SK-N-SH treated with all-trans-retinoic acid at 6 μM for 48 hours (cell line): ENCODE measurements at regions not wholly inside any gene's neighbourhood (a gene's known extent, or its start where the extent isn't known, plus 50 kb on each side); places are given as distances from the start of the nearest gene placed in this dataset.

Source experiments
- ATAC-seq: fragments of 200-7000 bp; cut with Tn5 transposase; 3 replicates; pipeline ENCODE4 v1.9.1; 2020; ENCODE audit warnings: mild to moderate bottlenecking, moderate library complexity
- ARNTL ChIP-seq: fragments of 450-650 bp; formaldehyde crosslinking; IDR thresholded peaks from 2 replicates; pipeline ENCODE4 v1.5.0; 2020; ENCODE audit warnings: low read depth, mild to moderate bottlenecking, moderate library complexity, borderline replicate concordance
- CSDC2 ChIP-seq: fragments of 250-450 bp; sonication (Bioruptor Pico); IDR thresholded peaks from 2 replicates; pipeline ENCODE4 v1.5.0; 2020; ENCODE audit warnings: mild to moderate bottlenecking, moderate library complexity
- ESRRG ChIP-seq: fragments of 250-450 bp; sonication (Bioruptor Pico); IDR thresholded peaks from 2 replicates; pipeline ENCODE4 v1.6.1; 2021; ENCODE audit warnings: mild to moderate bottlenecking
- GLIS3 ChIP-seq: fragments of 250-450 bp; sonication (Bioruptor Pico); IDR thresholded peaks from 2 replicates; pipeline ENCODE4 v1.5.0; 2020; ENCODE audit warnings: mild to moderate bottlenecking, moderate library complexity
- ISL1 ChIP-seq: fragments of 250-450 bp; sonication (Bioruptor Pico); IDR thresholded peaks from 2 replicates; pipeline ENCODE4 v2.1.2; 2022; ENCODE audit warnings: mild to moderate bottlenecking, moderate library complexity
- OSR1 ChIP-seq: fragments of 250-450 bp; sonication (Bioruptor Pico); IDR thresholded peaks from 2 replicates; pipeline ENCODE4 v1.8.0; 2022; ENCODE audit warnings: moderate library complexity, mild to moderate bottlenecking, inconsistent platforms
- PPARA ChIP-seq: fragments of 250-450 bp; sonication (Bioruptor Pico); IDR thresholded peaks from 2 replicates; pipeline ENCODE4 v1.5.0; 2020; ENCODE audit warnings: mild to moderate bottlenecking, borderline replicate concordance
- RARB ChIP-seq: fragments of 250-450 bp; sonication (Bioruptor Pico); IDR thresholded peaks from 2 replicates; pipeline ENCODE4 v1.8.0; 2021; ENCODE audit warnings: mild to moderate bottlenecking, moderate library complexity
- SNAI2 ChIP-seq: fragments of 250-450 bp; sonication (Bioruptor Pico); IDR thresholded peaks from 2 replicates; pipeline ENCODE4 v1.5.0; 2020; ENCODE audit warnings: mild to moderate bottlenecking, moderate library complexity
- TCF4 ChIP-seq: fragments of 250-450 bp; sonication (Bioruptor Pico); IDR thresholded peaks from 2 replicates; pipeline ENCODE4 v1.8.0; 2021; ENCODE audit warnings: mild to moderate bottlenecking, moderate library complexity, borderline replicate concordance
- TOX ChIP-seq: fragments of 250-450 bp; sonication (Bioruptor Pico); IDR thresholded peaks from 2 replicates; pipeline ENCODE4 v1.8.0; 2021; ENCODE audit warnings: mild to moderate bottlenecking, moderate library complexity, borderline replicate concordance
- ZC3H10 ChIP-seq: fragments of 250-450 bp; sonication (Bioruptor Pico); IDR thresholded peaks from 2 replicates; pipeline ENCODE4 v1.5.1; 2021; ENCODE audit warnings: mild to moderate bottlenecking, moderate library complexity
- ZFP3 ChIP-seq: fragments of 250-450 bp; sonication (Bioruptor Pico); IDR thresholded peaks from 2 replicates; pipeline ENCODE4 v1.5.0; 2020; ENCODE audit warnings: mild to moderate bottlenecking, moderate library complexity
- ZFP30 ChIP-seq: fragments of 450-650 bp; formaldehyde crosslinking; IDR thresholded peaks from 2 replicates; pipeline ENCODE4 v1.5.0; 2022; ENCODE audit warnings: mild to moderate bottlenecking, moderate library complexity
- ZNF565 ChIP-seq: fragments of 450-650 bp; formaldehyde crosslinking; conservative IDR thresholded peaks from 2 replicates; pipeline ENCODE4 v1.5.0; 2020; ENCODE audit warnings: low read depth, mild to moderate bottlenecking, moderate library complexity
- ZNF70 ChIP-seq: fragments of 450-650 bp; formaldehyde crosslinking; IDR thresholded peaks from 2 replicates; pipeline ENCODE4 v1.5.0; 2020; ENCODE audit warnings: mild to moderate bottlenecking, moderate library complexity
- ZNF8 ChIP-seq: fragments of 450-650 bp; formaldehyde crosslinking; IDR thresholded peaks from 2 replicates; pipeline ENCODE4 v1.5.0; 2020; ENCODE audit warnings: mild to moderate bottlenecking, moderate library complexity
- TF ChIP-seq, protein P1 (sequence below): fragments of 250-450 bp; sonication (Bioruptor Pico); IDR thresholded peaks from 2 replicates; pipeline ENCODE4 v1.5.1; 2020; ENCODE audit warnings: low read depth, mild to moderate bottlenecking, moderate library complexity
- TF ChIP-seq, protein P2 (sequence below): fragments of 250-450 bp; sonication (Bioruptor Pico); IDR thresholded peaks from 2 replicates; pipeline ENCODE4 v1.5.0; 2020; ENCODE audit warnings: mild to moderate bottlenecking, moderate library complexity
- TF ChIP-seq, protein P3 (sequence below): fragments of 250-450 bp; sonication (Bioruptor Pico); IDR thresholded peaks from 2 replicates; pipeline ENCODE4 v1.5.1; 2021; ENCODE audit warnings: mild to moderate bottlenecking, moderate library complexity

DNA sequence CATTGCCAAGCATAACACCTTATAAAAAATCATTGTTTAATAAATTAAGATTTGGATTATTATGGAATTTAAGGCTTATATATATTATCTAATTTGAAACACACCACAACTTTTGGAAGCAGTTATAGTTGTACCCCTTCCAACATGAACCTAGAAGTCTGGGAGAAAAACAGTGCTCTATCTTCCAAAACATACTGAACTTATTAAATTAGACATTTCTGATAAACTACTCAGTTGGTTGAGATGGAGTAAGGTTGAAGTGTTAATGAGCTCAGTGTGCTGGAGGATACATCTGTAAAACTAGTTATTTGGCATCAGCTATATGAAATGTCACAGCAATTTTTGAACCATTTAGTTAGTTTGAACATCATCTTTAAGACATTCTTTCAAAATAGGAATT is 227.4 kb downstream of the ALX1 start:
- TF ChIP-seq ZNF565 (CRISPR knock-in tag): no peak
- TF ChIP-seq, protein P1, sequence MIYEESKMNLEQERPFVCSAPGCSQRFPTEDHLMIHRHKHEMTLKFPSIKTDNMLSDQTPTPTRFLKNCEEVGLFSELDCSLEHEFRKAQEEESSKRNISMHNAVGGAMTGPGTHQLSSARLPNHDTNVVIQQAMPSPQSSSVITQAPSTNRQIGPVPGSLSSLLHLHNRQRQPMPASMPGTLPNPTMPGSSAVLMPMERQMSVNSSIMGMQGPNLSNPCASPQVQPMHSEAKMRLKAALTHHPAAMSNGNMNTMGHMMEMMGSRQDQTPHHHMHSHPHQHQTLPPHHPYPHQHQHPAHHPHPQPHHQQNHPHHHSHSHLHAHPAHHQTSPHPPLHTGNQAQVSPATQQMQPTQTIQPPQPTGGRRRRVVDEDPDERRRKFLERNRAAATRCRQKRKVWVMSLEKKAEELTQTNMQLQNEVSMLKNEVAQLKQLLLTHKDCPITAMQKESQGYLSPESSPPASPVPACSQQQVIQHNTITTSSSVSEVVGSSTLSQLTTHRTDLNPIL: no peak
- TF ChIP-seq ARNTL: no peak
- no peak for TF ChIP-seq ZNF70 (CRISPR knock-in tag)
- no peak for TF ChIP-seq ZC3H10 (CRISPR knock-in tag)
- TF ChIP-seq, protein P2, sequence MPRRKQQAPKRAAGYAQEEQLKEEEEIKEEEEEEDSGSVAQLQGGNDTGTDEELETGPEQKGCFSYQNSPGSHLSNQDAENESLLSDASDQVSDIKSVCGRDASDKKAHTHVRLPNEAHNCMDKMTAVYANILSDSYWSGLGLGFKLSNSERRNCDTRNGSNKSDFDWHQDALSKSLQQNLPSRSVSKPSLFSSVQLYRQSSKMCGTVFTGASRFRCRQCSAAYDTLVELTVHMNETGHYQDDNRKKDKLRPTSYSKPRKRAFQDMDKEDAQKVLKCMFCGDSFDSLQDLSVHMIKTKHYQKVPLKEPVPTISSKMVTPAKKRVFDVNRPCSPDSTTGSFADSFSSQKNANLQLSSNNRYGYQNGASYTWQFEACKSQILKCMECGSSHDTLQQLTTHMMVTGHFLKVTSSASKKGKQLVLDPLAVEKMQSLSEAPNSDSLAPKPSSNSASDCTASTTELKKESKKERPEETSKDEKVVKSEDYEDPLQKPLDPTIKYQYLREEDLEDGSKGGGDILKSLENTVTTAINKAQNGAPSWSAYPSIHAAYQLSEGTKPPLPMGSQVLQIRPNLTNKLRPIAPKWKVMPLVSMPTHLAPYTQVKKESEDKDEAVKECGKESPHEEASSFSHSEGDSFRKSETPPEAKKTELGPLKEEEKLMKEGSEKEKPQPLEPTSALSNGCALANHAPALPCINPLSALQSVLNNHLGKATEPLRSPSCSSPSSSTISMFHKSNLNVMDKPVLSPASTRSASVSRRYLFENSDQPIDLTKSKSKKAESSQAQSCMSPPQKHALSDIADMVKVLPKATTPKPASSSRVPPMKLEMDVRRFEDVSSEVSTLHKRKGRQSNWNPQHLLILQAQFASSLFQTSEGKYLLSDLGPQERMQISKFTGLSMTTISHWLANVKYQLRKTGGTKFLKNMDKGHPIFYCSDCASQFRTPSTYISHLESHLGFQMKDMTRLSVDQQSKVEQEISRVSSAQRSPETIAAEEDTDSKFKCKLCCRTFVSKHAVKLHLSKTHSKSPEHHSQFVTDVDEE (CRISPR knock-in tag): no peak
- no peak for TF ChIP-seq ZFP30 (CRISPR knock-in tag)
- TF ChIP-seq TOX (CRISPR knock-in tag): no peak
- TF ChIP-seq ZFP3 (CRISPR knock-in tag): no peak
- TF ChIP-seq RARB (CRISPR knock-in tag): no peak
- TF ChIP-seq ISL1 (CRISPR knock-in tag): no peak
- no peak for TF ChIP-seq ESRRG (CRISPR knock-in tag)
- no peak for TF ChIP-seq SNAI2 (CRISPR knock-in tag)
- TF ChIP-seq OSR1 (CRISPR knock-in tag): no peak
- TF ChIP-seq PPARA (CRISPR knock-in tag): no peak
- no peak for TF ChIP-seq ZNF8
- TF ChIP-seq, protein P3, sequence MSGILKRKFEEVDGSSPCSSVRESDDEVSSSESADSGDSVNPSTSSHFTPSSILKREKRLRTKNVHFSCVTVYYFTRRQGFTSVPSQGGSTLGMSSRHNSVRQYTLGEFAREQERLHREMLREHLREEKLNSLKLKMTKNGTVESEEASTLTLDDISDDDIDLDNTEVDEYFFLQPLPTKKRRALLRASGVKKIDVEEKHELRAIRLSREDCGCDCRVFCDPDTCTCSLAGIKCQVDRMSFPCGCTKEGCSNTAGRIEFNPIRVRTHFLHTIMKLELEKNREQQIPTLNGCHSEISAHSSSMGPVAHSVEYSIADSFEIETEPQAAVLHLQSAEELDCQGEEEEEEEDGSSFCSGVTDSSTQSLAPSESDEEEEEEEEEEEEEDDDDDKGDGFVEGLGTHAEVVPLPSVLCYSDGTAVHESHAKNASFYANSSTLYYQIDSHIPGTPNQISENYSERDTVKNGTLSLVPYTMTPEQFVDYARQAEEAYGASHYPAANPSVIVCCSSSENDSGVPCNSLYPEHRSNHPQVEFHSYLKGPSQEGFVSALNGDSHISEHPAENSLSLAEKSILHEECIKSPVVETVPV (CRISPR knock-in tag): no peak
- TF ChIP-seq TCF4 (CRISPR knock-in tag): no peak
- ATAC-seq: no peak

DNA sequence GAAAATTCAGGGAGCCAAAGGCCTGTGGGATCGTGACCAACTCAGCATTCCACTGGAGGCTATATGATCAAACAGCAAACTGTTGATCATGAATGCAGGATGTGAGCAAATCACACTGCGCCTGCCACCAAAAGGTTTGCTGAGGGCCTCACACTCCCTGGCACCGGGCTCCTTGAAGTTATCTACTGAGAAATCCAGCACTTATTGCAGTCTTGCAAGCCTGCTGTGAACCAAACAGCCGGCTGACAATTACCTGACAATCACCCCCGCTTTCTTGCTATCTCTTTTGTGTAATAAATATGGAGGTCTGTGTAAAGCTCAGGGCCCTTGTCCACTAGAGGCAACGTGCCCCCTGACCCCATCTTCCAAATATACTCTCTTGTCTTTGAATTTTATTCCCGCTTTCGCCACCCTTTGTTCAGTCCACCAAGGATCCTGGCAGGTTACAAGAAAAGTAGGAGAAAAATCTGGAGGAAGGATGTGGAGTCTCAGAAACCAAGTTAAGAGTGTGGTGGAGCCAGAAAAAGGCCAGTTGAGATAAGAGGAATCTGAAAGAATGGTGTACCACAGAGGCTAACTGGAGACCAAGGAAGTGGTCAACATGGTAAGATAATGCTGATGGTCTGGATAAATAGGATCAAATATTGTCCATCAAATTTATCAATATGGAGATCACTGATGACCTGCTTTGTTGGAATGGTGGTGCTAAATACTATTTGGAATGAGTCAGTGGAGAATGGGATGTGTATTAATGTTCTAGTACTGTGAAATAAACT is 229.2 kb downstream of the ALX1 start:
- no peak for ATAC-seq
- TF ChIP-seq TOX (CRISPR knock-in tag) (no peak), RARB (CRISPR knock-in tag) (no peak), CSDC2 (CRISPR knock-in tag) (no peak), ISL1 (CRISPR knock-in tag) (no peak), GLIS3 (CRISPR knock-in tag) (no peak), PPARA (CRISPR knock-in tag) (no peak), ZFP30 (CRISPR knock-in tag) (no peak)

DNA sequence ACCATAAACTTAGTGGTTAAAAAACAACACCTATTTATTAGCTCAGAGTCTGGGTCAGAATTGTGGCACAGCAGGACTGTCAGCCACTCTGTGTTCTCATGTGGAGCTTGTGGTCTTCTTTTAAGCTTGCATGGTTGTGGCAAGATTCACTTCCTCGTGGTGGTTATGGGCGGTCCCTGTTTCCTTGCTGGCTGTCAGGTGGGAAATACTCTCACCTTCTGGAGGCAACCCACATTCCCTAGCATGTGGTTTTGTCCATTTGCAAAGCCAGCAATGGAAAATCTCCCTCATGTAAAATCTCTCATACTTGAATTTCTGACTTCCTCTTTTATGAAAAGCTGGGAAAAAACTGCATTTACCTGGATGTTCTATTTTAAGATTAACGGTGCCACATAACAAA is 229.8 kb downstream of the ALX1 start:
- TF ChIP-seq, protein P3 (CRISPR knock-in tag): no peak
- TF ChIP-seq SNAI2 (CRISPR knock-in tag): no peak
- no peak for TF ChIP-seq ZFP30 (CRISPR knock-in tag)
- TF ChIP-seq OSR1 (CRISPR knock-in tag): no peak
- no peak for TF ChIP-seq ESRRG (CRISPR knock-in tag)
- TF ChIP-seq ZFP3 (CRISPR knock-in tag): no peak
- no peak for TF ChIP-seq PPARA (CRISPR knock-in tag)
- TF ChIP-seq ISL1 (CRISPR knock-in tag): no peak
- TF ChIP-seq ZC3H10 (CRISPR knock-in tag): no peak
- no peak for TF ChIP-seq ZNF70 (CRISPR knock-in tag)
- ATAC-seq: no peak

DNA sequence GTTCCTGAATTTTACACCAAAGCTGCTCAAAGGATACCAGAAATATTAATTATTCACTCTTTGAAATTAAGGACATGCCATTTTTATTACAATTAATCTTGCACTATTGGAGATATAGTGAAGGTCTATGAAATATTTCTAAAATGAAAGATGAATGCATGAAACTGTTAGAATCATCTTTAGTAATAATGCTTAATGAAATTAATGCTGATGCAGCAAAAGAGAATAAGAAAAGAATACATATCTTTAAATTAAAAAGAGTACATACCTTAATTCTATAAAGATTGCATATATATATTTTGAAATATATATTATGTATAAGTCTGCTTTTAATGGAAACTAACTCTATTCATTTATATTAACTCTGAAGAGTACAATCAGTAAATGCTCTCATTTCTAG is 236.0 kb downstream of the ALX1 start:
- ATAC-seq: no peak
- TF ChIP-seq ZC3H10 (CRISPR knock-in tag): no peak
- TF ChIP-seq, protein P3 (CRISPR knock-in tag): no peak
- TF ChIP-seq TOX (CRISPR knock-in tag): no peak
- TF ChIP-seq ESRRG (CRISPR knock-in tag): no peak
- TF ChIP-seq, protein P1: no peak
- TF ChIP-seq, all 23 proteins: peak for 0
